OCI-LY7 (cell line): ENCODE measurements at regions not wholly inside any gene's neighbourhood (a gene's known extent, or its start where the extent isn't known, plus 50 kb on each side); places are given as distances from the start of the nearest gene placed in this dataset.

Source experiments
- BruUV-seq: library from RNA; stranded (reverse); fragments of 400-500 nt; replicated peaks from 2 replicates; lab custom pipeline; 2021; lab: Mats Ljungman, UMichigan
- CTCF ChIA-PET: fragments of 300-600 bp; sonication (Branson Sonifier 250); formaldehyde crosslinking; loops from one replicate; lab custom pipeline; 2022; ENCODE audit warnings: antibody characterized with exemption; ENCODE audit not compliant: unreplicated experiment; lab: Charles Lee
- POLR2A ChIA-PET: fragments of 300-600 bp; sonication (Branson Sonifier 250); formaldehyde crosslinking; loops from one replicate; lab custom pipeline; 2022; ENCODE audit warnings: antibody characterized with exemption; lab: Charles Lee
- DNase-seq: peaks from one replicate; pipeline ENCODE4 v3.0.0-alpha.2; 2015; ENCODE audit warnings: low spot score
- H2AFZ ChIP-seq: fragments of 200-600 bp; sonication (generic), shearing (Covaris generic); 2 replicates; pipeline ENCODE4 v1.6.1; 2014; ENCODE audit warnings: mild to moderate bottlenecking, antibody characterized with exemption, low read length, moderate library complexity
- H3K27ac ChIP-seq: fragments of 200-600 bp; sonication (generic); 2 replicates; pipeline ENCODE4 v1.5.1; 2014; ENCODE audit warnings: mixed run types, low read depth, mild to moderate bottlenecking, moderate library complexity, low read length, inconsistent platforms; ENCODE audit not compliant: poor library complexity, severe bottlenecking
- H3K36me3 ChIP-seq: fragments of 200-600 bp; sonication (generic); 2 replicates; pipeline ENCODE4 v1.6.1; 2014; ENCODE audit warnings: mild to moderate bottlenecking, antibody characterized with exemption, low read length, moderate library complexity, mixed read lengths; ENCODE audit not compliant: insufficient read depth
- H3K4me1 ChIP-seq: fragments of 200-600 bp; sonication (generic); 2 replicates; pipeline ENCODE4 v1.5.1; 2014; ENCODE audit warnings: mild to moderate bottlenecking, low read length; ENCODE audit not compliant: insufficient read depth, poor library complexity, severe bottlenecking
- H3K4me2 ChIP-seq: fragments of 200-600 bp; sonication (generic); 2 replicates; pipeline ENCODE4 v1.6.1; 2014; ENCODE audit warnings: mild to moderate bottlenecking, low read length
- H3K4me3 ChIP-seq: fragments of 200-600 bp; sonication (generic); 2 replicates; pipeline ENCODE4 v1.5.1; 2014; ENCODE audit warnings: mild to moderate bottlenecking, low read depth, low read length; ENCODE audit not compliant: poor library complexity, severe bottlenecking
- H3K79me2 ChIP-seq: fragments of 200-600 bp; sonication (generic); 2 replicates; pipeline ENCODE4 v1.6.1; 2016; ENCODE audit warnings: low read depth, mild to moderate bottlenecking, low read length, moderate library complexity, mixed read lengths; ENCODE audit not compliant: insufficient read depth
- H3K9me2 ChIP-seq: fragments of 200-600 bp; sonication (generic); 2 replicates; pipeline ENCODE4 v1.6.1; 2016; ENCODE audit warnings: mild to moderate bottlenecking, low read length, mixed read lengths; ENCODE audit not compliant: insufficient read depth
- H3K9me3 ChIP-seq: fragments of 200-600 bp; sonication (generic); 2 replicates; pipeline ENCODE4 v1.6.1; 2014; ENCODE audit warnings: mild to moderate bottlenecking, mixed run types, low read length, mixed read lengths
- H4K20me1 ChIP-seq: fragments of 200-600 bp; sonication (generic); 2 replicates; pipeline ENCODE4 v1.6.1; 2014; ENCODE audit warnings: mild to moderate bottlenecking, antibody characterized with exemption, low read length, moderate library complexity, mixed read lengths; ENCODE audit not compliant: insufficient read depth
- CTCF ChIP-seq: fragments of 200-600 bp; sonication (generic); conservative IDR thresholded peaks from 2 replicates; pipeline ENCODE4 v1.5.1; 2014; ENCODE audit warnings: mild to moderate bottlenecking, antibody characterized with exemption, low read length, moderate library complexity, mixed read lengths
- EZH2phosphoT487 ChIP-seq: fragments of 200-600 bp; sonication (generic); IDR thresholded peaks from 2 replicates; pipeline ENCODE4 v1.6.1; 2018; ENCODE audit warnings: low read depth, borderline replicate concordance, mild to moderate bottlenecking, mixed run types, antibody characterized with exemption, low read length, moderate library complexity, mixed read lengths
- intact Hi-C: fragments of 100-400 bp; cut with micrococcal nuclease; formaldehyde crosslinking; loops from one replicate; pipeline ENCODE4 v1.10.0; 2022; ENCODE audit not compliant: unreplicated experiment

- BruUV-seq = no TSS peak
- H2AFZ ChIP-seq = no peak overlapping the region
- H3K4me3 ChIP-seq = no peak overlapping the region
- CTCF ChIA-PET = no interaction called here
- H3K4me2 ChIP-seq = no peak overlapping the region
- H3K36me3 ChIP-seq = no peaks in the 10 kb centered on the region
- POLR2A ChIA-PET = no interaction called here
- no peaks in the 10 kb centered on the region for H3K79me2 ChIP-seq
- H4K20me1 ChIP-seq = no peaks in the 10 kb centered on the region
- no peaks in the 10 kb centered on the region for H3K4me1 ChIP-seq
- intact Hi-C loops = no loop called here
- DNase-seq = no peak
- no peaks in the 10 kb centered on the region for H3K9me2 ChIP-seq
- H3K27ac ChIP-seq = no peak overlapping the region
- H3K9me3 ChIP-seq = no peaks in the 10 kb centered on the region
- TF ChIP-seq EZH2phosphoT487 (no peak), CTCF (no peak)
These were observed 329.1 kb downstream of the SH3GL2 start for GRCh38 chr9:17907779-17908508.

GRCh38 chr9:17926246-17926645 is 347.4 kb downstream of the SH3GL2 start:
- Histone ChIP-seq H3K4me1 (no peaks in the 10 kb centered on the region), H3K4me3 (no peak overlapping the region), H3K4me2 (no peak overlapping the region), H2AFZ (no peak overlapping the region), H3K27ac (no peak overlapping the region), H3K9me2 (no peaks in the 10 kb centered on the region), H4K20me1 (no peaks in the 10 kb centered on the region), H3K9me3 (no peaks in the 10 kb centered on the region), H3K79me2 (no peaks in the 10 kb centered on the region), H3K36me3 (no peaks in the 10 kb centered on the region)
- ChIA-PET CTCF (no interaction called here), POLR2A (no interaction called here)
- intact Hi-C loops = no loop called here
- TF ChIP-seq EZH2phosphoT487 = no peak
- no peak for TF ChIP-seq CTCF
- DNase-seq = no peak
- no TSS peak for BruUV-seq

GRCh38 chr9:17927616-17928015 is 348.8 kb downstream of the SH3GL2 start:
- H3K79me2 ChIP-seq = no peaks in the 10 kb centered on the region
- no peak overlapping the region for H3K4me3 ChIP-seq
- ChIA-PET CTCF (no interaction called here), POLR2A (interaction anchor here (0.7 kb wide), 1 partner anchor 691 kb away, joined by 3 read pairs; no protein-coding TSS in a partner anchor)
- no peaks in the 10 kb centered on the region for H3K9me2 ChIP-seq
- no peaks in the 10 kb centered on the region for H3K36me3 ChIP-seq
- intact Hi-C loops = no loop called here
- H3K9me3 ChIP-seq = no peaks in the 10 kb centered on the region
- no peak for TF ChIP-seq CTCF
- no peak for TF ChIP-seq EZH2phosphoT487
- H3K27ac ChIP-seq = no peak overlapping the region
- no peak for DNase-seq
- H4K20me1 ChIP-seq = no peaks in the 10 kb centered on the region
- no peak overlapping the region for H3K4me2 ChIP-seq
- H2AFZ ChIP-seq = no peak overlapping the region
- H3K4me1 ChIP-seq = no peaks in the 10 kb centered on the region
- BruUV-seq = no TSS peak
